DND-41 (cell line): ENCODE measurements at regions not wholly inside any gene's neighbourhood (a gene's known extent, or its start where the extent isn't known, plus 50 kb on each side); places are given as distances from the start of the nearest gene placed in this dataset.

ENCODE experiments used
- ATAC-seq: fragments of 200-7000 bp; cut with Tn5 transposase; 3 replicates; pipeline ENCODE4 v1.9.1; 2021; ENCODE audit warnings: low read depth; ENCODE audit not compliant: insufficient read depth
- DNase-seq: peaks from one replicate; pipeline ENCODE4 v3.0.0-alpha.2; 2020
- H2AFZ ChIP-seq: 2 replicates; pipeline ENCODE4 v1.6.0; 2012; ENCODE audit warnings: low read depth, low read length
- H3K27ac ChIP-seq: 2 replicates; pipeline ENCODE4 v1.5.1; 2012; ENCODE audit warnings: low read length, inconsistent platforms
- H3K27me3 ChIP-seq: fragments of 200-600 bp; sonication (generic); 2 replicates; pipeline ENCODE4 v1.6.0; 2012; ENCODE audit warnings: low read length, mild to moderate bottlenecking, inconsistent platforms; ENCODE audit not compliant: insufficient read depth, poor library complexity
- H3K36me3 ChIP-seq: 2 replicates; pipeline ENCODE4 v1.5.1; 2012; ENCODE audit warnings: low read length, inconsistent platforms; ENCODE audit not compliant: insufficient read depth
- H3K4me1 ChIP-seq: 2 replicates; pipeline ENCODE4 v1.5.1; 2012; ENCODE audit warnings: mild to moderate bottlenecking, low read length; ENCODE audit not compliant: insufficient read depth
- H3K4me2 ChIP-seq: 2 replicates; pipeline ENCODE4 v1.6.0; 2012; ENCODE audit warnings: mild to moderate bottlenecking, moderate library complexity, low read length, inconsistent platforms; ENCODE audit not compliant: insufficient read depth
- H3K4me3 ChIP-seq, 2 experiments: fragments of 200-600 bp in 1 of 2; shearing (Covaris generic) in 1 of 2; 2 replicates each; pipeline ENCODE4 v1.5.1; 2012 to 2016; ENCODE audit warnings: inconsistent platforms in 2 of 2, low read length in 2 of 2, mild to moderate bottlenecking in 2 of 2, low read depth in 1 of 2, moderate library complexity in 1 of 2
- H3K79me2 ChIP-seq: 2 replicates; pipeline ENCODE4 v1.6.0; 2012; ENCODE audit warnings: low read length, inconsistent platforms; ENCODE audit not compliant: insufficient read depth
- H3K9ac ChIP-seq: 2 replicates; pipeline ENCODE4 v1.6.0; 2012; ENCODE audit warnings: low read depth, mild to moderate bottlenecking, inconsistent platforms, low read length, moderate library complexity
- H3K9me3 ChIP-seq: 2 replicates; pipeline ENCODE4 v1.5.1; 2012; ENCODE audit warnings: low read length, moderate library complexity, mild to moderate bottlenecking, inconsistent platforms; ENCODE audit not compliant: insufficient read depth, severe bottlenecking
- H4K20me1 ChIP-seq: 2 replicates; pipeline ENCODE4 v1.6.0; 2012; ENCODE audit warnings: low read length; ENCODE audit not compliant: insufficient read depth
- CTCF ChIP-seq: IDR thresholded peaks from 2 replicates; pipeline ENCODE4 v1.5.1; 2012; ENCODE audit warnings: borderline replicate concordance, low read length, moderate library complexity, mild to moderate bottlenecking; ENCODE audit not compliant: poor library complexity, severe bottlenecking; ENCODE audit errors: extremely low read depth
- EZH2 ChIP-seq: IDR thresholded peaks from 3 replicates; pipeline ENCODE4 v1.6.1; 2012; ENCODE audit warnings: borderline replicate concordance, low read depth, mild to moderate bottlenecking, moderate library complexity, low read length, inconsistent platforms; ENCODE audit not compliant: severe bottlenecking

GRCh38 chr2:183684686-183685085, 560.4 kb downstream of the NUP35 start:
- H3K9ac ChIP-seq, result no peak overlapping the region
- H2AFZ ChIP-seq, result no peak overlapping the region
- no peaks in the 10 kb centered on the region for H3K79me2 ChIP-seq
- no peak overlapping the region for H3K4me3 ChIP-seq
- no peak overlapping the region for H3K4me2 ChIP-seq
- TF ChIP-seq EZH2, result no peak
- TF ChIP-seq CTCF, result no peak
- H3K9me3 ChIP-seq, result no peaks in the 10 kb centered on the region
- H3K4me1 ChIP-seq, result no peaks in the 10 kb centered on the region
- DNase-seq (no peak), ATAC-seq (no peak)
- no peaks in the 10 kb centered on the region for H3K36me3 ChIP-seq
- H3K27me3 ChIP-seq, result no peaks in the 10 kb centered on the region
- H4K20me1 ChIP-seq, result no peaks in the 10 kb centered on the region
- no peak overlapping the region for H3K27ac ChIP-seq

DNA sequence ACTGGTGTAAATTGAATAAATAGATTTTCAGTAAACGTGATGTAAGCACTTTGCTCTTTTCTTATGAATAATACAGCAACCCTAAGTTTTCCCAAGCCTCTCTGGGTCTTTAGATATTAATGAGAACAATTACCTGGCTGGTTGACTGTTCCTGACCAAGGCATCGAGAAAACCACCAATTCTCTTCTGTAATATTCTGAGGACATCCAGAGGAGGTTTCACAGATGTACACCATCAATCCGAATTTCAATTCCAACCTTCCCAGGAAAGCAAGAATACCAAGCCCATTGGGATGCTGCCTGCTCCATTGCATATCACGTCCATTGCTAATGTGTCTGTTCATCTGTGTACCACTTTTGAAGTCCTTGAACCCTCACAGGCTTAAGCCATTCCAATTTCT, 571.8 kb downstream of the NUP35 start:
- no peak overlapping the region for H2AFZ ChIP-seq
- no peaks in the 10 kb centered on the region for H3K27me3 ChIP-seq
- H3K4me2 ChIP-seq, result no peak overlapping the region
- H3K79me2 ChIP-seq, result no peaks in the 10 kb centered on the region
- no peak overlapping the region for H3K9ac ChIP-seq
- no peaks in the 10 kb centered on the region for H3K9me3 ChIP-seq
- DNase-seq, result no peak
- no peaks in the 10 kb centered on the region for H4K20me1 ChIP-seq
- no peak overlapping the region for H3K4me3 ChIP-seq
- no peak for TF ChIP-seq EZH2
- no peak for TF ChIP-seq CTCF
- H3K36me3 ChIP-seq, result no peaks in the 10 kb centered on the region
- H3K4me1 ChIP-seq, result no peaks in the 10 kb centered on the region
- no peak for ATAC-seq
- no peak overlapping the region for H3K27ac ChIP-seq

- Histone ChIP-seq H2AFZ (no peak overlapping the region), H3K9ac (no peak overlapping the region), H3K4me1 (no peaks in the 10 kb centered on the region), H3K27me3 (no peaks in the 10 kb centered on the region), H4K20me1 (no peaks in the 10 kb centered on the region), H3K4me3 (no peak overlapping the region), H3K36me3 (no peaks in the 10 kb centered on the region), H3K79me2 (no peaks in the 10 kb centered on the region), H3K9me3 (no peaks in the 10 kb centered on the region), H3K4me2 (no peak overlapping the region), H3K27ac (no peak overlapping the region)
- DNase-seq (no peak), ATAC-seq (no peak)
- TF ChIP-seq CTCF (no peak), EZH2 (no peak)
Measured at GRCh38 chr2:183709829-183710228, 585.6 kb downstream of the NUP35 start.

DNA sequence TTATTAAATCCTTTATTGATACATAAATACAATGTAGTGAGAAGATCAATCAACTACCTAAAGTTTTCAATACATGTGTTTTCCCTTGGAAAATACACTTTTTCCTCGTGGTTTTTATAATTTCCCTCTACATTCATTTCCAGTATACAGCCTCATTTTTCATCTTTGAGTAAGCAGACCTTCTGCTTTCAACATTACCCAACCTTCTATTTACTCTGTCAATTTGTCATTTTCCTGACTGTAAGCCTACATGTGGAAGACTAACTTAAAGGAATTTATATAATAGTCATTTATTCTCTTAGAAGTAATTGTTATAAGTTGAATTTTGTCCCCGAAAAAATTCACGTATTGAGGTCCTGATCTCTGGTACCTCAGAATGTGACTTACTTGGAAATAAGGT, 594.0 kb downstream of the NUP35 start:
- no peak for TF ChIP-seq EZH2
- no peak for TF ChIP-seq CTCF

More for the DNA sequence above, 594.0 kb downstream of the NUP35 start:
- Histone ChIP-seq H3K9me3 (no peaks in the 10 kb centered on the region), H3K27me3 (no peaks in the 10 kb centered on the region), H4K20me1 (no peaks in the 10 kb centered on the region), H3K79me2 (no peaks in the 10 kb centered on the region), H3K36me3 (no peaks in the 10 kb centered on the region), H3K4me2 (no peak overlapping the region), H3K27ac (no peak overlapping the region), H2AFZ (no peak overlapping the region), H3K4me1 (no peaks in the 10 kb centered on the region), H3K9ac (no peak overlapping the region), H3K4me3 (no peak overlapping the region)
- DNase-seq (no peak), ATAC-seq (no peak)
